Neuronal stem cell (in vitro differentiated cells): ENCODE measurements at regions not wholly inside any gene's neighbourhood (a gene's known extent, or its start where the extent isn't known, plus 50 kb on each side); places are given as distances from the start of the nearest gene placed in this dataset.

Experiments
- DNase-seq: peaks from one replicate; pipeline ENCODE4 v3.0.0-alpha.2; 2013; ENCODE audit warnings: low spot score
- H2AFZ ChIP-seq: one replicate; pipeline ENCODE4 v1.6.1; 2013; ENCODE audit warnings: mild to moderate bottlenecking, low read length, inconsistent platforms
- H2AK5ac ChIP-seq: 2 replicates; pipeline ENCODE4 v1.6.1; 2013; ENCODE audit warnings: low read depth, mild to moderate bottlenecking, inconsistent platforms, low read length, moderate library complexity, mixed read lengths
- H2BK120ac ChIP-seq: 2 replicates; pipeline ENCODE4 v1.6.1; 2013; ENCODE audit warnings: low read depth, mild to moderate bottlenecking, inconsistent platforms, low read length, moderate library complexity, mixed read lengths
- H2BK12ac ChIP-seq: one replicate; pipeline ENCODE4 v1.6.1; 2013; ENCODE audit warnings: low read length, inconsistent platforms
- H2BK15ac ChIP-seq: 2 replicates; pipeline ENCODE4 v1.6.1; 2013; ENCODE audit warnings: mild to moderate bottlenecking, low read length, inconsistent platforms, mixed read lengths
- H2BK5ac ChIP-seq: one replicate; pipeline ENCODE4 v1.6.1; 2013; ENCODE audit warnings: inconsistent platforms, mild to moderate bottlenecking, low read length, moderate library complexity
- H3K14ac ChIP-seq: one replicate; pipeline ENCODE4 v1.6.1; 2013; ENCODE audit warnings: low read length, inconsistent platforms
- H3K18ac ChIP-seq: 2 replicates; pipeline ENCODE4 v1.6.1; 2013; ENCODE audit warnings: low read length, inconsistent platforms
- H3K23ac ChIP-seq: 2 replicates; pipeline ENCODE4 v1.6.1; 2013; ENCODE audit warnings: low read depth, mild to moderate bottlenecking, mixed read lengths, low read length, inconsistent platforms; ENCODE audit not compliant: poor library complexity
- H3K27ac ChIP-seq: replicated peaks from 3 replicates; pipeline ENCODE4 v1.5.1; 2013; ENCODE audit warnings: low read length, inconsistent platforms
- H3K27me3 ChIP-seq, 3 experiments: 2 replicates each; pipeline ENCODE4 v1.6.1; 2013; ENCODE audit warnings: low read length in 3 of 3, mild to moderate bottlenecking in 2 of 3, inconsistent platforms in 1 of 3, low read depth in 1 of 3, mixed read lengths in 1 of 3, moderate library complexity in 1 of 3; ENCODE audit not compliant: control insufficient read depth in 3 of 3, insufficient read depth in 3 of 3
- H3K36me3 ChIP-seq, 2 donors: replicated peaks in 1 of 2; 2 replicates each; pipeline ENCODE4 v1.6.1; 2013; ENCODE audit warnings: low read length in 2 of 2; ENCODE audit not compliant: control insufficient read depth in 2 of 2, insufficient read depth in 2 of 2
- H3K4ac ChIP-seq: 2 replicates; pipeline ENCODE4 v1.6.1; 2013; ENCODE audit warnings: inconsistent platforms, mild to moderate bottlenecking, low read length, moderate library complexity
- H3K4me1 ChIP-seq, 2 donors: 1 replicate in 1 of 2; 2 replicates in 1 of 2; pipeline ENCODE4 v1.6.1; 2013; ENCODE audit warnings: low read length in 2 of 2, low read depth in 1 of 2; ENCODE audit not compliant: control insufficient read depth in 2 of 2, insufficient read depth in 1 of 2
- H3K4me2 ChIP-seq: one replicate; pipeline ENCODE4 v1.6.1; 2013; ENCODE audit warnings: mild to moderate bottlenecking, low read length, inconsistent platforms; ENCODE audit not compliant: insufficient read depth, poor library complexity, severe bottlenecking
- H3K4me3 ChIP-seq, 2 donors: 2 replicates each; pipeline ENCODE4 v1.5.1; 2013; ENCODE audit warnings: low read length in 2 of 2, mild to moderate bottlenecking in 2 of 2, inconsistent platforms in 1 of 2, moderate library complexity in 1 of 2
- H3K79me1 ChIP-seq: one replicate; pipeline ENCODE4 v1.6.1; 2013; ENCODE audit warnings: low read depth, mild to moderate bottlenecking, inconsistent platforms, low read length, moderate library complexity
- H3K9ac ChIP-seq: one replicate; pipeline ENCODE4 v1.6.1; 2013; ENCODE audit warnings: mild to moderate bottlenecking, low read depth, low read length, inconsistent platforms; ENCODE audit not compliant: poor library complexity
- H3K9me3 ChIP-seq, 2 donors: replicated peaks in 1 of 2; 2 replicates each; pipeline versions ENCODE3 to v1.6.1; 2013; ENCODE audit warnings: low read length in 2 of 2, mild to moderate bottlenecking in 2 of 2, inconsistent platforms in 1 of 2, low read depth in 1 of 2, mixed read lengths in 1 of 2, moderate library complexity in 1 of 2; ENCODE audit not compliant: control insufficient read depth in 2 of 2, insufficient read depth in 1 of 2
- H4K8ac ChIP-seq: one replicate; pipeline ENCODE4 v1.6.1; 2013; ENCODE audit warnings: low read depth, mild to moderate bottlenecking, inconsistent platforms, low read length, moderate library complexity
- H4K91ac ChIP-seq: one replicate; pipeline ENCODE4 v1.6.1; 2013; ENCODE audit warnings: low read length, low read depth, mild to moderate bottlenecking, inconsistent platforms; ENCODE audit not compliant: poor library complexity
- WGBS, 2 donors: extraction: QIAGEN DNeasy Blood & Tissue Kit; methylation state at CpG; one replicate each; pipeline ENCODE4 v1.1.7; 2013; ENCODE audit warnings: missing lambda C conversion rate in 2 of 2, mixed read lengths in 1 of 2; ENCODE audit not compliant: insufficient read length in 2 of 2, insufficient replicate concordance in 1 of 2; ENCODE audit errors: extremely low coverage in 2 of 2; 5-methylcytosine and 5-hydroxymethylcytosine counted together

DNA sequence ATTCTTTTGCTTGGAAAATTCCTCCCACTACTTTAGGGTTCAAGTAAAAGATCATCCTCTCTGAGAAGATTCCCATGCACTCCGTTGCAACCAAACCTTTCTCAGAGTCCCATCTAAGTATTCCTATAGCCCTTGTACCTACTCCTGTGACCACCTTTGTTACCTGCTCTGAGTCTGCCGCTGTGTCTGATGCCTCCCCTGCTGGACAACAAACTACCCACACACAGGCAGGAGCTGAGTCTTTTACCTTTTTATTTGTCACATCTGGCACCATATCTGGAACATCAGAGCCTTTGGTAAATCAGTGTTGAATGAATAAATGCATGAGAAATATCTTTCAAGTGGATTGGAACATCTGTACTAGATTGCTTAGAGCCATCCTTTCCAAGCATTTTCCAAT, 82.1 kb upstream of the FLRT2 start:
- Histone ChIP-seq H2BK12ac (no peak overlapping the region), H3K9ac (no peak overlapping the region), H3K18ac (no peak overlapping the region), H4K91ac (no peak overlapping the region), H3K4me3 (no peak overlapping the region), H3K23ac (no peak overlapping the region), H3K14ac (no peak overlapping the region), H2AFZ (no peak overlapping the region), H3K79me1 (no peaks in the 10 kb centered on the region), H2BK5ac (no peak overlapping the region), H3K4me1 (no peaks in the 10 kb centered on the region), H3K27ac (no peak overlapping the region), H2BK15ac (no peak overlapping the region), H2BK120ac (no peak overlapping the region), H3K36me3 (no peaks in the 10 kb centered on the region), H3K4me2 (no peak overlapping the region), H3K27me3 (no peaks in the 10 kb centered on the region), H3K9me3 (no peaks in the 10 kb centered on the region), H4K8ac (no peak overlapping the region), H3K4ac (no peak overlapping the region), H2AK5ac (no peak overlapping the region)
- DNase-seq, result no peak
- WGBS, 2 donors, result no CpG with 5 or more reads among the region's 2 CpGs

- Histone ChIP-seq H3K18ac (no peak overlapping the region), H2AFZ (no peak overlapping the region), H3K14ac (no peak overlapping the region), H3K27ac (no peak overlapping the region), H4K8ac (no peak overlapping the region), H2BK15ac (no peak overlapping the region), H3K23ac (no peak overlapping the region), H3K79me1 (no peaks in the 10 kb centered on the region), H2BK120ac (no peak overlapping the region), H3K36me3 (no peaks in the 10 kb centered on the region), H2BK12ac (no peak overlapping the region), H3K4me1 (no peaks in the 10 kb centered on the region), H2BK5ac (no peak overlapping the region), H3K4ac (no peak overlapping the region), H2AK5ac (no peak overlapping the region), H4K91ac (no peak overlapping the region), H3K4me2 (no peak overlapping the region), H3K9me3 (no peaks in the 10 kb centered on the region), H3K9ac (no peak overlapping the region), H3K4me3 (no peak overlapping the region), H3K27me3 (no peaks in the 10 kb centered on the region)
- no peak for DNase-seq
These were observed 78.5 kb upstream of the FLRT2 start for GRCh38 chr14:85451421-85451820.

DNA sequence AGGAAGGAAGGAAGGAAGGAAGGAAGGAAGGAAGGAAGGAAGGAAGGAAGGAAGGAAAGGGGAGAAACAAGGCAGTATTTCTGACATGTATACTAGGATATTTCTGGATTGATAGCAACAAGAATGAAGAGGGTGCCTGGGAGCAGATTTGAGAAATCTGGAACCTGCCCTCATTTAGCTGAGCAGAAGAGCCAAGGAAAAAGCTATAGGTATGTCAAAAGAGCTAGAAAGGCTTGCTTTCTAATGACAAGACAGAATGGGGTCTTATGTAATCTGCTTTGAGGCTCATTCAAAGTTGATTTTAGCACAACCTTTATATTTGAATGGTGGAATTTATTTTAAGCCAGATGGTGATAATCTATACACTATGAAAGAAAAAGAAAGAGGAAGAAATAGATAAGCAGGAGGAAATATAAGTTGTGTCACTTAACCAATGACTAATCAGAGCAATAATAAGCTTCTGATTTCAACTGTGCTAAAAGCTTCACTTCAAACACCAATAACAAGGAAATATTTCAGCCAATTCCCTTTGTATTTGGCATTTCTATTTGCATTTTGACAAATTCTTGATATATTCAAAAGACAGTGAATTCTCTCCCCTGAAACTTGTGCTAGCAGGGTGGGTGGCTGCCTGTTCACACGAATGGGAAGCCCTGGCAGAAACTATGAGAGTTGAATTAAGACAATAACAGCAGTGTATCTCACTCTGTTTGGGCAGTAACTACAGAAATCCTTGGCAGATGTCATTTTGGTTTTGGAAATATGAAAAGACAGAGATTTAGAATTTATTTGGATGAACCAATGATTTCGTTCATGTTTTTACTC, 76.3 kb upstream of the FLRT2 start:
- Histone ChIP-seq H3K9ac (no peak overlapping the region), H2BK5ac (no peak overlapping the region), H4K8ac (no peak overlapping the region), H2BK12ac (no peak overlapping the region), H3K4me3 (no peak overlapping the region), H3K4me2 (no peak overlapping the region), H3K36me3 (no peaks in the 10 kb centered on the region), H3K27ac (no peak overlapping the region), H3K18ac (no peak overlapping the region), H3K14ac (no peak overlapping the region), H3K27me3 (peaks cover 0 to 2% (median 0%) of the 10 kb centered on the region in 3 experiments), H3K4me1 (no peaks in the 10 kb centered on the region), H4K91ac (no peak overlapping the region), H2BK120ac (no peak overlapping the region), H3K9me3 (no peaks in the 10 kb centered on the region), H2AFZ (no peak overlapping the region), H3K23ac (no peak overlapping the region), H2AK5ac (no peak overlapping the region), H3K4ac (no peak overlapping the region), H3K79me1 (no peaks in the 10 kb centered on the region), H2BK15ac (no peak overlapping the region)
- no peak for DNase-seq
- no CpG with 5 or more reads among the region's 2 CpGs for WGBS, 2 donors

GRCh38 chr14:85454226-85454813, 75.6 kb upstream of the FLRT2 start:
- no peaks in the 10 kb centered on the region for H3K4me1 ChIP-seq
- H2AFZ ChIP-seq, result no peak overlapping the region
- H3K18ac ChIP-seq, result no peak overlapping the region
- no peaks in the 10 kb centered on the region for H3K9me3 ChIP-seq
- H2BK15ac ChIP-seq, result no peak overlapping the region
- DNase-seq, result no peak
- H4K91ac ChIP-seq, result no peak overlapping the region
- H2BK120ac ChIP-seq, result no peak overlapping the region
- H3K23ac ChIP-seq, result no peak overlapping the region
- no peaks in the 10 kb centered on the region for H3K36me3 ChIP-seq
- H3K79me1 ChIP-seq, result no peaks in the 10 kb centered on the region
- no peak overlapping the region for H3K4ac ChIP-seq
- no peak overlapping the region for H3K14ac ChIP-seq
- H2BK5ac ChIP-seq, result no peak overlapping the region
- no peak overlapping the region for H3K27ac ChIP-seq
- H2AK5ac ChIP-seq, result no peak overlapping the region
- peaks cover 0 to 2% (median 0%) of the 10 kb centered on the region in 3 experiments for H3K27me3 ChIP-seq
- no peak overlapping the region for H2BK12ac ChIP-seq
- H3K9ac ChIP-seq, result no peak overlapping the region
- H4K8ac ChIP-seq, result no peak overlapping the region
- no CpG with 5 or more reads among the region's 3 CpGs for WGBS, 2 donors
- no peak overlapping the region for H3K4me3 ChIP-seq
- H3K4me2 ChIP-seq, result no peak overlapping the region
